BJ (cell line): ENCODE measurements at regions not wholly inside any gene's neighbourhood (a gene's known extent, or its start where the extent isn't known, plus 50 kb on each side); places are given as distances from the start of the nearest gene placed in this dataset.

ENCODE experiments used
- CTCF ChIA-PET: fragments of 350-600 bp; formaldehyde crosslinking; extraction: SDS; loops from one replicate; lab custom pipeline; 2021; ENCODE audit warnings: antibody characterized with exemption, inconsistent platforms; lab: Yijun Ruan, JAX
- POLR2A ChIA-PET: fragments of 300-600 bp; sonication (Branson Sonifier 250); formaldehyde crosslinking; extraction: SDS; loops from one replicate; lab custom pipeline; 2021; ENCODE audit warnings: antibody characterized with exemption; lab: Charles Lee
- DNase-seq: peaks from one replicate; pipeline ENCODE4 v3.0.0-alpha.2; 2011; ENCODE audit warnings: low read depth
- H3K27me3 ChIP-seq: 2 replicates; pipeline ENCODE4 v1.6.0; 2011; ENCODE audit warnings: low read length; ENCODE audit not compliant: control insufficient read depth, insufficient read depth
- H3K36me3 ChIP-seq: 2 replicates; pipeline ENCODE4 v1.5.1; 2011; ENCODE audit warnings: low read length; ENCODE audit not compliant: control insufficient read depth, insufficient read depth
- H3K4me3 ChIP-seq: 2 replicates; pipeline ENCODE4 v1.5.1; 2011; ENCODE audit warnings: low read depth, mild to moderate bottlenecking, control low read depth, low read length
- TF ChIP-seq, protein P1 (sequence below): IDR thresholded peaks from 2 replicates; pipeline ENCODE4 v1.5.1; 2011; ENCODE audit warnings: low read depth, mild to moderate bottlenecking, control low read depth, inconsistent platforms, low read length, moderate library complexity; ENCODE audit not compliant: insufficient read depth

DNA sequence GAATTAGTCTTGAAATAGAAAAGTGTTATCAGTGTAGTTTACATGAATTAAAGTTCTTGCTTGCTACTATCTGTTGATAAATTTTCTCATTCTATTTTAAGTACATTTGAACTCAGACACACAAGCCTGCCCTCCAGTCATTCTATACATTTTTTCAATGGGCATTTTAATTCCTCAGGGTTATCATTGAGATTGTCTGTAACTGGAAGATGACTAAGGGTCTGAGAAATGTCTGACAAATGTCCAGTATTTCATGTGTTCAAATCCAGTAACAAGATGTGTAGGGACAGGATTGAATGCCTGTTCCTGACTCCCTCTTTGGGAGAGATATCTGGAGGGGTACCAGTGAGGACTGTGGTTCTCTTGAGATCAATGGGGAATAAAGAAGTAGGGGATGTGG lies 223.9 kb upstream of the ADAMTSL1 start:
- no peaks in the 10 kb centered on the region for H3K36me3 ChIP-seq
- CTCF ChIA-PET = interaction anchor here (0.5 to 1.6 kb wide), 2 partner anchors 763 to 900 kb away, joined by 3 read pairs; no protein-coding TSS in a partner anchor
- POLR2A ChIA-PET = no interaction called here
- TF ChIP-seq, protein P1, sequence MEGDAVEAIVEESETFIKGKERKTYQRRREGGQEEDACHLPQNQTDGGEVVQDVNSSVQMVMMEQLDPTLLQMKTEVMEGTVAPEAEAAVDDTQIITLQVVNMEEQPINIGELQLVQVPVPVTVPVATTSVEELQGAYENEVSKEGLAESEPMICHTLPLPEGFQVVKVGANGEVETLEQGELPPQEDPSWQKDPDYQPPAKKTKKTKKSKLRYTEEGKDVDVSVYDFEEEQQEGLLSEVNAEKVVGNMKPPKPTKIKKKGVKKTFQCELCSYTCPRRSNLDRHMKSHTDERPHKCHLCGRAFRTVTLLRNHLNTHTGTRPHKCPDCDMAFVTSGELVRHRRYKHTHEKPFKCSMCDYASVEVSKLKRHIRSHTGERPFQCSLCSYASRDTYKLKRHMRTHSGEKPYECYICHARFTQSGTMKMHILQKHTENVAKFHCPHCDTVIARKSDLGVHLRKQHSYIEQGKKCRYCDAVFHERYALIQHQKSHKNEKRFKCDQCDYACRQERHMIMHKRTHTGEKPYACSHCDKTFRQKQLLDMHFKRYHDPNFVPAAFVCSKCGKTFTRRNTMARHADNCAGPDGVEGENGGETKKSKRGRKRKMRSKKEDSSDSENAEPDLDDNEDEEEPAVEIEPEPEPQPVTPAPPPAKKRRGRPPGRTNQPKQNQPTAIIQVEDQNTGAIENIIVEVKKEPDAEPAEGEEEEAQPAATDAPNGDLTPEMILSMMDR = no peak
- H3K4me3 ChIP-seq = no peak overlapping the region
- H3K27me3 ChIP-seq = no peaks in the 10 kb centered on the region
- DNase-seq = no peak

DNA sequence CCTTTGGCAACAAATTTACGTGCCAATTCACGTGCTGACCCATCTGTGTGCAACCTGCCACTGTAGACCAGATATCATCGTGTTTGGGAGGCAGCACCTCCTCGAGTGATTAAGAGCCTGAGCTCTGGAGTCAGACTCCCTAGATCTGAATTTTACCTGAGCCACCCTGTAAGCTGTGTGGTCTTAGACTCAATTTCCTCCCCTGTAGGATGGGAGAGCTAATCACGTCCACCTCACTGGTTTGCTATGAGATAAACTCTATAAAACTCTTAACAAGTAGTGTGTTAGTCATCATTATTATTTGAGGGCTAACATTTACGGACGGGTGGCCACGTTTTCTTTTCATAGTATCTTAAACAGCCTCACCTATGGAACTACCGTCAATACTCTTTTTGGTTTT lies 220.0 kb upstream of the ADAMTSL1 start:
- H3K27me3 ChIP-seq = no peaks in the 10 kb centered on the region
- DNase-seq = no peak
- TF ChIP-seq, protein P1 = no peak
- no peaks in the 10 kb centered on the region for H3K36me3 ChIP-seq
- no peak overlapping the region for H3K4me3 ChIP-seq
- POLR2A ChIA-PET = no interaction called here
- CTCF ChIA-PET = interaction anchor here (1.8 to 6.1 kb wide), 7 partner anchors 13 to 775 kb away, joined by 7 to 85 read pairs (median 12); no protein-coding TSS in a partner anchor

DNA sequence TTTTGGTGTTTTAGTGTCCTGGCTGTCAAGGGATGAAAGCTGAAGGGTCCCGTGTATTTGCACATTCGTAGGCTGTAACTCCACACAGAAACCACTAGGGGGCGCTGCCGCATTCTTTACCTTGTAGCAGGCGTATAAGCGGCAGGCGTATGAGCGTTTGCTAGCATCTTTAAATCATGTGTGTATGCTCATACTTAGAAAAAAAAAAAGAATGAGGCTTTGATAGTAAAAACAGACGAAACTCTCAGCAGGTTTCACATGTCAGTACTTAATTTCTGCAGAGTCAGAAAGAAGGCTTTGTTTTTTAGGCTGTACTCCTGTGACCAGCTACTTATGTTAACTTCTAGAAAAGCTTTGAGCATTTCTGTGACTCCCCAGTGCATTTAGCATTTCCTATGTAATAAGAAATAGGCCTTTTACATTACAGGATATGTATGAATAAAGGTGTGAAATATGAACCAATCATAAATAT lies 218.8 kb upstream of the ADAMTSL1 start:
- CTCF ChIA-PET = interaction anchor here (0.6 to 6.1 kb wide), 44 partner anchors 8 to 929 kb away, joined by 3 to 85 read pairs (median 4); partner anchors contain the start of gene SAXO1
- no peak for DNase-seq
- no peaks in the 10 kb centered on the region for H3K36me3 ChIP-seq
- POLR2A ChIA-PET = no interaction called here
- no peaks in the 10 kb centered on the region for H3K27me3 ChIP-seq
- no peak overlapping the region for H3K4me3 ChIP-seq
- TF ChIP-seq, protein P1 = peak; percentile 83

DNA sequence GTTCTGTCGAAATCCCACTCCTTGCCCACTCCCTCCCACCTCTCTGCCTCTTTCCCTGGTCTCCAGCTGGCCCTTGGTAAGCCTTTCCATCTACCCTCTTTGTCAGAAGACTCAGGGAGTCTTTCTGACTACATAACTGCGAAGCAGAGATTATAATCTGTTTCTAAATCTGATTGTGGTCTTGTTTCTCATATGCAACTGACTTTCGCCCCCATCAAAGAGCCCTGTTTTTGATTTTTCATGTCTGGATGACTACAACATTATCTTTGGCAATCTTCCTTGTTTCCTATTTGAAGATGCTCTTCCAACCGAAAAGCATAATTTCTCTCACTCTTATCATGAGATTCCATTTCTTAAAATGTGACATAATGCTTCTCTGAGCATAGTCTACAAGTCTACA lies 218.2 kb upstream of the ADAMTSL1 start:
- CTCF ChIA-PET = interaction anchor here (0.6 to 6.1 kb wide), 25 partner anchors 9 to 777 kb away, joined by 3 to 85 read pairs (median 4); partner anchors contain the start of gene SAXO1
- TF ChIP-seq, protein P1 = no peak
- no peak for DNase-seq
- Histone ChIP-seq H3K36me3 (no peaks in the 10 kb centered on the region), H3K4me3 (no peak overlapping the region), H3K27me3 (no peaks in the 10 kb centered on the region)
- POLR2A ChIA-PET = no interaction called here

DNA sequence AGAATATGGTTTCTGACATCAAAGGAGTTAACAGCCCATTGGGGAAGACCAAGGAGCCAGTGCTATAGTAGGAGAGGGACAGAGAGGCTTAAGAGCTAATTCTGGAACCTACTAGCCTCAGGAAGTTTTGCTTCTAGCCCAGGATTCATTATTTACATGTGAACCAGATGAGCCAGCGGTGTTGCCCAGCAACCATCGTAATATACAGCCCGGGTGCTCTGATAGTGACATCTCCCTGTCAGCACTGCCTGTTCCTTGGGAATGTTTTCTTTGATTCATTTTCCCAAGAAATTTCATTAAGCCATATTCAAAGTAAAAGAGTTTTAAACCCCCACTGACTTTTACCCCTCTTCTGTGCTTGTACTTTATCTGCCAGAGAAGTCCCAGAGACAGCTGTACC lies 217.4 kb upstream of the ADAMTSL1 start:
- POLR2A ChIA-PET = no interaction called here
- H3K36me3 ChIP-seq = no peaks in the 10 kb centered on the region
- DNase-seq = no peak
- CTCF ChIA-PET = interaction anchor here (0.6 to 6.1 kb wide), 7 partner anchors 10 to 772 kb away, joined by 3 to 85 read pairs (median 9); no protein-coding TSS in a partner anchor
- H3K4me3 ChIP-seq = no peak overlapping the region
- no peaks in the 10 kb centered on the region for H3K27me3 ChIP-seq
- TF ChIP-seq, protein P1 = no peak
